ENCODE measurements at regions not wholly inside any gene's neighbourhood (a gene's known extent, or its start where the extent isn't known, plus 50 kb on each side); places are given as distances from the start of the nearest gene placed in this dataset.

DNA sequence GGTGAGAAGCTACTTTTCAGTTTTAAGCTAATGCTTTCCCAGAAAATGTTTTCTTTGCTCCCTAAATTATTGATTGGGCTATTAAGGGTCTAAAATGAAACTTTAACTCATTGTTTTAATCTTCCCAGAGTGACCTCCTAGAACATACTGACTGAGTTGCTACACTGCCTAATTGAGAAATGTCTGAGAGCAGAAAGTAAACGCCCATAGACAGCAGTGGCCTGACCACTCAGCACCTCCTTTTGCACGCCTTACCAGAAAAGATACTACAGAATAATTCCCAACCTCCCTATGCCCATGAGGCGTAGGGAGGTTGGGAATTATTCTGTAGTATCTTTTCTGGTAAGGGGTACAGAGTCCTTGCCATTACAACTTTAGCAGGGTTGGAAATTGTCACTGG lies 381.8 kb upstream of the LCORL start:
- no peak for DNase-seq (ENCODE audit: low read depth)
- TF ChIP-seq, protein P1, sequence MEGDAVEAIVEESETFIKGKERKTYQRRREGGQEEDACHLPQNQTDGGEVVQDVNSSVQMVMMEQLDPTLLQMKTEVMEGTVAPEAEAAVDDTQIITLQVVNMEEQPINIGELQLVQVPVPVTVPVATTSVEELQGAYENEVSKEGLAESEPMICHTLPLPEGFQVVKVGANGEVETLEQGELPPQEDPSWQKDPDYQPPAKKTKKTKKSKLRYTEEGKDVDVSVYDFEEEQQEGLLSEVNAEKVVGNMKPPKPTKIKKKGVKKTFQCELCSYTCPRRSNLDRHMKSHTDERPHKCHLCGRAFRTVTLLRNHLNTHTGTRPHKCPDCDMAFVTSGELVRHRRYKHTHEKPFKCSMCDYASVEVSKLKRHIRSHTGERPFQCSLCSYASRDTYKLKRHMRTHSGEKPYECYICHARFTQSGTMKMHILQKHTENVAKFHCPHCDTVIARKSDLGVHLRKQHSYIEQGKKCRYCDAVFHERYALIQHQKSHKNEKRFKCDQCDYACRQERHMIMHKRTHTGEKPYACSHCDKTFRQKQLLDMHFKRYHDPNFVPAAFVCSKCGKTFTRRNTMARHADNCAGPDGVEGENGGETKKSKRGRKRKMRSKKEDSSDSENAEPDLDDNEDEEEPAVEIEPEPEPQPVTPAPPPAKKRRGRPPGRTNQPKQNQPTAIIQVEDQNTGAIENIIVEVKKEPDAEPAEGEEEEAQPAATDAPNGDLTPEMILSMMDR (conservative IDR thresholded peaks at IDR 0.05; ENCODE audit: control insufficient read depth, insufficient read depth, low read depth, low read length), result no peak
- no peak overlapping the region for H3K4me3 ChIP-seq (ENCODE audit: control insufficient read depth, low read depth, low read length)

- TF ChIP-seq, protein P1 (conservative IDR thresholded peaks at IDR 0.05; ENCODE audit: control insufficient read depth, insufficient read depth, low read depth, low read length), result no peak
- no peak for DNase-seq (ENCODE audit: low read depth)
- H3K4me3 ChIP-seq (ENCODE audit: control insufficient read depth, low read depth, low read length), result no peak overlapping the region
Measured at GRCh38 chr4:18401868-18402267, 380.3 kb upstream of the LCORL start.

GRCh38 chr4:18401425-18401824 lies 379.9 kb upstream of the LCORL start:
- no peak for DNase-seq (ENCODE audit: low read depth)
- TF ChIP-seq, protein P1 (conservative IDR thresholded peaks at IDR 0.05; ENCODE audit: control insufficient read depth, insufficient read depth, low read depth, low read length), result no peak
- no peak overlapping the region for H3K4me3 ChIP-seq (ENCODE audit: control insufficient read depth, low read depth, low read length)

DNA sequence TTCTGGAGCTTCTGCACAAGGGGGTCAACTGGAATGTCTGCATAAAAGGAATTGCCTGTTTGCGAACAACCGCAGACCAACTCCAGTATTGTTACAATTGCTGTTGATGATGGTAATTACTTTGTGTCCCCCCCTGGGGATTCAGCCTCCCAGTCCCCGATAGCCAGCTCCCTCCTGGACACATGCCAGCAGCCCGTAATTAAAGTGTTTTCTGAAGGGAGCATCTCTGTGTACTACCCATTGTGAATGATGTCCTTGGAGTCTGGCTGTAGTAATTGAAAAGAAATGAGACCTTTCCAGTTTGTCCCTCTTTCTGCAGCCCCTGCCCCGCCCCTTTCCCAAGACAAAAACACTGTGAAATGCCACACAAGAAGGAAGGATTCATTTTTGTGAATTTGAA lies 377.1 kb upstream of the LCORL start:
- DNase-seq (ENCODE audit: low read depth), result no peak
- no peak overlapping the region for H3K4me3 ChIP-seq (ENCODE audit: control insufficient read depth, low read depth, low read length)
- TF ChIP-seq, protein P1 (conservative IDR thresholded peaks at IDR 0.05; ENCODE audit: control insufficient read depth, insufficient read depth, low read depth, low read length), result no peak

- no peak overlapping the region for H3K4me3 ChIP-seq (ENCODE audit: control insufficient read depth, low read depth, low read length)
- TF ChIP-seq, protein P1 (conservative IDR thresholded peaks at IDR 0.05; ENCODE audit: control insufficient read depth, insufficient read depth, low read depth, low read length), result no peak
- no peak for DNase-seq (ENCODE audit: low read depth)
Measured at GRCh38 chr4:18397681-18398390, 376.3 kb upstream of the LCORL start.

- no peak overlapping the region for H3K4me3 ChIP-seq (ENCODE audit: control insufficient read depth, low read depth, low read length)
- TF ChIP-seq, protein P1 (conservative IDR thresholded peaks at IDR 0.05; ENCODE audit: control insufficient read depth, insufficient read depth, low read depth, low read length), result no peak
- DNase-seq (ENCODE audit: low read depth), result no peak
Measured at GRCh38 chr4:18394656-18395055, 373.1 kb upstream of the LCORL start.

- no peak for DNase-seq (ENCODE audit: low read depth)
- H3K4me3 ChIP-seq (ENCODE audit: control insufficient read depth, low read depth, low read length), result no peak overlapping the region
- TF ChIP-seq, protein P1 (conservative IDR thresholded peaks at IDR 0.05; ENCODE audit: control insufficient read depth, insufficient read depth, low read depth, low read length), result no peak
Measured at GRCh38 chr4:18391354-18391728, 369.8 kb upstream of the LCORL start.
